ENCODE measurements at regions not wholly inside any gene's neighbourhood (a gene's known extent, or its start where the extent isn't known, plus 50 kb on each side); places are given as distances from the start of the nearest gene placed in this dataset.
A peak's percentile ranks its signal among the peaks of the same experiment; 100 is the strongest.
"Not testable (repeated sequence)": the region's sequence is repeated elsewhere in the genome, so short reads cannot be mapped to it uniquely, and the experiment has no call there.

DNA sequence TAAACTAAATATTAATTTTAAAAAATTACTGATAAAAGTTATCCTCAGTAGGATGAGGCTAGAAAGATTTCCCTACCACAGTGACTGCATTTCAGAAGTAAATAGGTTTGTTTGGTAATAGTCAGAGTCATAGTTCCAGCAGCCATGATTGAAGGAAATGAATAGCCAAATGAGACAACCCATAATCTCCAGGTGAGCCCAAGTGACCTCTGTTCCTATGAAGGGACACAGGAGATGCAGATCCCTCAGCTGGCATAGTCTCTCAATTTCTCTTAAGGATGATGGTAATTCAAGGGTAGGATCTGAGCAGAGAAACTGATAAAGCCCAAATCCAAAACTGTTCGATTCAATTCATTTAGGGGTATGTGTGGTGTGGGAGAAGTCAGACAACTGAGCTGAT is 461.8 kb downstream of the RAP2B start:
- no peak overlapping the region for H3K4me3 ChIP-seq
- no peaks in the 10 kb centered on the region for H3K9me3 ChIP-seq
- peaks cover 3% of the 10 kb centered on the region; the same call in 1 of the 2 replicates for H3K4me1 ChIP-seq
- in situ Hi-C loops (cut with MboI; ENCODE audit: low sequenced_read_pairs): no loop called here
- DNase-seq (ENCODE audit: low spot score in 2 of 2): no peak
- no peaks in the 10 kb centered on the region for H3K36me3 ChIP-seq (replicated peaks)
- no peaks in the 10 kb centered on the region for H3K27me3 ChIP-seq (ENCODE audit: low read depth)

DNA sequence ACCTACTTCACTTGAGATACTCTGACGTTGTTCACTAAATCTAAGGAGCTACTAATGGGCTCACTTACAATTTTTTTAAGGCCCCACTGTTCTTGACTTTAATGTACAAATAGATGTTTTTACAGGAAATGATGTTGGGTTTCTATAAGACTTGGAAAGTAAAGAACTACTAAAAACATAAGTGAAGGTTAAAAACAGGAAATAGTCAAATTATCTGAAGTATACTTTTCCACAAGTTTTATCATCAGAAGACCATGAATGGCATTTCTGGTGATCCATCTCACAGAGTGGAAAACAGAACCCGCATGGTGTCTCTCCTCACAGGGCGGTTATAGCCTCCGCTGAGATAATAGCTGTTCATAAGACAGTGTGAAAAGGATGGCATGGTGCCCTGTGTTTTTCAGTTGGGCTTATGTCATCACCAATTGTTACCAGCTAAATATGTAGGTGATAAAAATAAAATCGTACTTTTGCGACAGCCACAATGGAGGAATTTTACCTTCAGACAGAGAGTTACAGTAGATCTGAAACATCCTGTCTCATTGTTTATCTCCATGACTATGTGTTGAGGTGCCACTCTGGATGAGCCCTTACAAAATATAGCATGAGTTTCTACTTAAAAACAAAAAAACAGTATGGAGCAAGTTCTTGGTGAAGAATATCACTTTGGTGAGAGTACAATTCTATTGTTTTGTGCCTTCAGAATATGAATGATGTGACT is 462.4 kb downstream of the RAP2B start:
- no peaks in the 10 kb centered on the region for H3K27me3 ChIP-seq (ENCODE audit: low read depth)
- no peak for DNase-seq (ENCODE audit: low spot score in 2 of 2)
- in situ Hi-C loops (cut with MboI; ENCODE audit: low sequenced_read_pairs): no loop called here
- H3K4me1 ChIP-seq: peaks cover 3% of the 10 kb centered on the region; the same call in 1 of the 2 replicates
- H3K9me3 ChIP-seq: no peaks in the 10 kb centered on the region
- no peaks in the 10 kb centered on the region for H3K36me3 ChIP-seq (replicated peaks)
- H3K4me3 ChIP-seq: no peak overlapping the region

DNA sequence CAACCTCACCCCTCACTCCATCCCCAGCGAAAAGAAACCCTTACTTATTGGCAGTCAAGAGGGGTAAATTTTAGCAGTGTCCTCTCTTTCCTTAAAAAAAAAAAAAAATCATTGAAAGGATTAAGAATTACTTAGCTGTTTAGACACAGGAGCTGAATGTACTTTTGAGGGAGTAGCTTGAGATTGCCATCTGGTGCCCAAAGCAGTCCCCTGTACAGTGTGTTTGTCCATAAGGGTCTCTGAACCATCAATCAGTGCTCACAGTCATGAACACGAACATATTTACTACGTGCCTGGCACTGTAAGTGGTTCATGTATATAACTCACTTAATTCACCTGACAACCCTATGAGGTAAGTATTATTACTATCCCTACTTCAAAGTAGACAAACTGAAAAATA is 463.5 kb downstream of the RAP2B start:
- no peaks in the 10 kb centered on the region for H3K36me3 ChIP-seq (replicated peaks)
- no peak for DNase-seq (ENCODE audit: low spot score in 2 of 2)
- in situ Hi-C loops (cut with MboI; ENCODE audit: low sequenced_read_pairs): no loop called here
- no peak overlapping the region for H3K4me3 ChIP-seq
- peaks cover 3% of the 10 kb centered on the region; the same call in 1 of the 2 replicates for H3K4me1 ChIP-seq
- no peaks in the 10 kb centered on the region for H3K27me3 ChIP-seq (ENCODE audit: low read depth)
- H3K9me3 ChIP-seq: no peaks in the 10 kb centered on the region

DNA sequence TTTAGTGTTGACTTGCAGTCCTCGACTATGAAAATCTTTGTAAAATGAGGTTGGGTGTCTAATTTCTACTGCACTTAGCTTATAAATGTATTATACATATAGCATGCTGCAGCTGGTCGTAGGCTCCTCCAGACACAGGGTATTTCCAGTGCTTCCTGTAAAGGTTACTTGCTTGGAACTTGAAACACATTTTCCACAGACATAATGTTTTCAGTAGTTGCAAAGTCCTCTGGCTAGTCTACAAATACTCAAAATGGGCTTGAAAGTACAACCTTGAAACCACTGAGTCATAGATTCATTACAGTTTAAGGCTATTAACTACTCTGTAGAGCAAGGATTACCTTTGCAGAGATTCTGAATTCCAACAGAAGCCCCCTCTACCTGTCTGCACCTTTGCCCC is 464.1 kb downstream of the RAP2B start:
- Histone ChIP-seq H3K4me3 (no peak overlapping the region), H3K4me1 (peaks cover 3% of the 10 kb centered on the region; the same call in 1 of the 2 replicates), H3K9me3 (no peaks in the 10 kb centered on the region), H3K27me3 (ENCODE audit: low read depth) (no peaks in the 10 kb centered on the region), H3K36me3 (replicated peaks) (no peaks in the 10 kb centered on the region)
- in situ Hi-C loops (cut with MboI; ENCODE audit: low sequenced_read_pairs): no loop called here
- DNase-seq (ENCODE audit: low spot score in 2 of 2): no peak

DNA sequence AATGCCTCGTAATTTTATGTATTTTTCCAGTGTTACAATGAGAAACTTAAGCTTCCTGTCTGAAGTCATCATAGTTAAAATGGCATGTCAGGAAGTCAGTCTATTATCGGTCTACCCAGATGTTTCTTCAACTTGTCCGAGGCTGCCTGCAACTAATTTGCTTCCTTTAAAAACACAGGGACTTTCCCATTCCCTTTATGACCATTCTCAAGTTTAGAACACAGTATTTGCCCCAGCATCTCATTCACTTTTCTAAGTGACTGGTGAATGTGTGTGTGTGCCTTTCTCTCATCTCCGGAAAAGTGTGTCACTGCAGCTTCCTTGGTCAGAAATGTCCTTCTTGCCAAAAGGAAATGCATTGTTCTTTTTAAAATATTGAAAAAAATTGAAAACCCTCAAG is 466.6 kb downstream of the RAP2B start:
- H3K36me3 ChIP-seq (replicated peaks): no peaks in the 10 kb centered on the region
- DNase-seq (ENCODE audit: low spot score in 2 of 2): no peak
- peaks cover 3% of the 10 kb centered on the region; the same call in 1 of the 2 replicates for H3K4me1 ChIP-seq
- H3K9me3 ChIP-seq: no peaks in the 10 kb centered on the region
- H3K4me3 ChIP-seq: no peak overlapping the region
- H3K27me3 ChIP-seq (ENCODE audit: low read depth): no peaks in the 10 kb centered on the region
- in situ Hi-C loops (cut with MboI; ENCODE audit: low sequenced_read_pairs): no loop called here

DNA sequence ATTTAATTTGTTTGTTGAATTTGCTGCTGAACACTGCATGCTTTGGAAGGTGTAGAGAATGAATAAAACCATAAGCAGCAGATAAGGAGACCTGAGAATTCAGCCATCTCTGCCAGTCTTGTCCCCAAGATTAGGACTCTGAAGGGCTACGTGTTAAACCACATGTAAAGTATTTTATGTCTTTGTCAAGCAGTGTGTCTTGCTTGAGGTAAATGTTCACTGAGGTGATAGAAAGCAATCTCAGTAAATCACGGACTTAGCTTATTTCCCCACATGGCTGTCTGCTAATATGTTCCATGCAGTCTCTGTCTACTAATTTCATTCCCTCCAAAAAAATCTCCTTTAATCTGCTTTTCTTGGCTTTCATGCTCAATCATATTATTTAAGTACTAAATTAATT is 467.1 kb downstream of the RAP2B start:
- Histone ChIP-seq H3K4me1 (peaks cover 3% of the 10 kb centered on the region; the same call in 1 of the 2 replicates), H3K36me3 (replicated peaks) (no peaks in the 10 kb centered on the region), H3K4me3 (no peak overlapping the region), H3K27me3 (ENCODE audit: low read depth) (no peaks in the 10 kb centered on the region), H3K9me3 (no peaks in the 10 kb centered on the region)
- no peak for DNase-seq (ENCODE audit: low spot score in 2 of 2)
- in situ Hi-C loops (cut with MboI; ENCODE audit: low sequenced_read_pairs): no loop called here

DNA sequence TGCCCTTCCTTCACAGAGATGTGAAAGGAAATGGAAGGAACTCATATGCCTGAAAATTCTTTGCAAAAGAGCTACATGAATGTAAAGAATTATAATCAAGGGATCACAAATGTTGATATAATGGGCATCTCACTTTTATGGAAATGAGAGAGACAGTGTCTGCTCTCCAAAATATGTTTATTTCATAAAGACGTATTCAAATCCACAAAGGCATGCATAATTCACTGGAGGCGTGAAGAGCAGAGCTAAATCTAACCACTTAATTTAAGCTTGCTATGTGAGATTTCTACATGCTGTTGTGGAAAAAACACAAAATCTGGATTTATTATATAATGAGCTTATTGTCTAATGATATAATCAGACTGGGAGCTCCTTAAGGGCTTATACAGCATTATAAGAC is 469.1 kb downstream of the RAP2B start:
- Histone ChIP-seq H3K4me1 (no peaks in the 10 kb centered on the region), H3K36me3 (replicated peaks) (no peaks in the 10 kb centered on the region), H3K4me3 (no peak overlapping the region), H3K27me3 (ENCODE audit: low read depth) (no peaks in the 10 kb centered on the region), H3K9me3 (no peaks in the 10 kb centered on the region)
- DNase-seq (ENCODE audit: low spot score in 2 of 2): no peak
- in situ Hi-C loops (cut with MboI; ENCODE audit: low sequenced_read_pairs): no loop called here

DNA sequence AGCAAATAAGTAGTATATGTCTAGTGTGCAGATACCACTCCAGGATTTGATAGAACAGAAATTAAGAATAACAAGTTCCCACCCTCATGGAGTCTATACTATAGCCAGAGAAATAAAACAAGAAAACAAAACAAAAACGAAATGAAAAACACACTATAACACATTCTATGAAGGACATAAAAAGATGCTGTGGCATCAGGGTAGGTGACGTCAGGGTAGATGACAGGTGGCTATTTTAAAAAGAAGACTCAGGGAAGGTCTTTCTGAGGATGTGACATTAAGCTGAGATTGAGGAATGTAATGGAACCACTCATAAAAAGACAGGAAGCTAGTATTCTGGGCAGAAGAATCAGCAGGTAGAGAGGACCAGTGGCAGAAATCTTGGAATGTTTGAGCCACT is 469.6 kb downstream of the RAP2B start:
- Histone ChIP-seq H3K4me1 (no peaks in the 10 kb centered on the region), H3K9me3 (no peaks in the 10 kb centered on the region), H3K27me3 (ENCODE audit: low read depth) (no peaks in the 10 kb centered on the region), H3K4me3 (no peak overlapping the region), H3K36me3 (replicated peaks) (no peaks in the 10 kb centered on the region)
- in situ Hi-C loops (cut with MboI; ENCODE audit: low sequenced_read_pairs): no loop called here
- no peak for DNase-seq (ENCODE audit: low spot score in 2 of 2)

DNA sequence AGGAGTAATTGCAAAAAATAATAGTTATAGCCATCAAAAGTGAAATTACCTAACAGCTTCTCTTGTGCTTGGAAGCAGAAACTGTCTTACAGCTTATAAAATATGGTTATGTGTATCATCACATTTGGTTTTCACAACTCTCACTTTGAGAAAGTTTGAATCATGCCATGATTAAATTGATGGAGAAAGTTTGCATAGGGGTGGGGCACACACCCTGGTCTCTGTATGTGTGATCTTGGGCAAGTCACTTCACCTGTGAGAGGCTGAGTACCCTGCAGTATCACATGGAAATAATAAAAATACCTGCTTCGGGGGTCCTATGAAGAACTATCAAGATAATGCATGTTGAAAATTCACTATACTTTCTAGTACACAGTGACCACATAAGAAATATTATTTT is 471.4 kb downstream of the RAP2B start:
- Histone ChIP-seq H3K27me3 (ENCODE audit: low read depth) (no peaks in the 10 kb centered on the region), H3K4me1 (no peaks in the 10 kb centered on the region), H3K4me3 (no peak overlapping the region), H3K9me3 (no peaks in the 10 kb centered on the region), H3K36me3 (replicated peaks) (no peaks in the 10 kb centered on the region)
- DNase-seq (ENCODE audit: low spot score in 2 of 2): no peak
- in situ Hi-C loops (cut with MboI; ENCODE audit: low sequenced_read_pairs): no loop called here

DNA sequence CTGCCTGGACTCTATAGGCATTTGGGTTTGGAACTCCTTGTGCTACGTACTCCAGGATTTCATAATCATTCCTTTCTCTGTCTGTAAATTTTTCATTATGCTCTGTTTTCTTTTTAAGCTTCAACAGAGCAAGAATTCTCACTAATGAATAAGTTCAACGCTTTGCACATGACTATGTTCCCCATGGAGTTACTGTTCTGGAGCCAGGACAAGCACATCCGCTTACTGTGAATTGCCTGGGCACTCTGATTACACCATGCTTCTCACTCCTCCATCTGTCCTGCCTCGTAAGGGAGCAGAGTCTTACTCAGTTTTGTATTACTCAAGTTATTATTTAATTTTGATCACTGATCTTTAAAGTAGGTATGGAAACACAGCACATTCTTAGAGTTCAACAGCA is 472.7 kb downstream of the RAP2B start:
- no peaks in the 10 kb centered on the region for H3K27me3 ChIP-seq (ENCODE audit: low read depth)
- no peaks in the 10 kb centered on the region for H3K4me1 ChIP-seq
- H3K36me3 ChIP-seq (replicated peaks): no peaks in the 10 kb centered on the region
- in situ Hi-C loops (cut with MboI; ENCODE audit: low sequenced_read_pairs): no loop called here
- H3K9me3 ChIP-seq: no peaks in the 10 kb centered on the region
- H3K4me3 ChIP-seq: no peak overlapping the region
- no peak for DNase-seq (ENCODE audit: low spot score in 2 of 2)

DNA sequence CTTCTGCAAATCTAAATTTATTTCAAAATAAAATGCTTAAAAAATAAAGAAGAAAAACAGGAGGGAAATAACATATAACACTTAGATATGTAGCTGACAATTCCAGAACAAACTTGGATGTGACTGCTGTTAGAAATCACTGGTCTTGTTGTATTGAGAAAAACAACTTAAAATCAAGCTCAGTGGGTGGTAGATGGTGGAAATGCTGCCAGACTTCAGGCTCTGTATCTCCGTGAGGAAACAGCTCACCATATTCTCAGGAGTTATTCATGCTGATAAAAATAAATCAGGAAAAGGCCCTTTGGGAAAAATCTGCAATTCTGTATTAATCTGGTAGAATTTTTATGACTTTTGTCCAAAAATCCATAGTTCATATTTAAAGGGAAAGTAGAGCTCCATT is 477.6 kb downstream of the RAP2B start:
- no peaks in the 10 kb centered on the region for H3K36me3 ChIP-seq (replicated peaks)
- no peaks in the 10 kb centered on the region for H3K9me3 ChIP-seq
- no peaks in the 10 kb centered on the region for H3K27me3 ChIP-seq (ENCODE audit: low read depth)
- H3K4me3 ChIP-seq: no peak overlapping the region
- H3K4me1 ChIP-seq: peaks cover 13% of the 10 kb centered on the region
- in situ Hi-C loops (cut with MboI; ENCODE audit: low sequenced_read_pairs): no loop called here
- no peak for DNase-seq (ENCODE audit: low spot score in 2 of 2)

DNA sequence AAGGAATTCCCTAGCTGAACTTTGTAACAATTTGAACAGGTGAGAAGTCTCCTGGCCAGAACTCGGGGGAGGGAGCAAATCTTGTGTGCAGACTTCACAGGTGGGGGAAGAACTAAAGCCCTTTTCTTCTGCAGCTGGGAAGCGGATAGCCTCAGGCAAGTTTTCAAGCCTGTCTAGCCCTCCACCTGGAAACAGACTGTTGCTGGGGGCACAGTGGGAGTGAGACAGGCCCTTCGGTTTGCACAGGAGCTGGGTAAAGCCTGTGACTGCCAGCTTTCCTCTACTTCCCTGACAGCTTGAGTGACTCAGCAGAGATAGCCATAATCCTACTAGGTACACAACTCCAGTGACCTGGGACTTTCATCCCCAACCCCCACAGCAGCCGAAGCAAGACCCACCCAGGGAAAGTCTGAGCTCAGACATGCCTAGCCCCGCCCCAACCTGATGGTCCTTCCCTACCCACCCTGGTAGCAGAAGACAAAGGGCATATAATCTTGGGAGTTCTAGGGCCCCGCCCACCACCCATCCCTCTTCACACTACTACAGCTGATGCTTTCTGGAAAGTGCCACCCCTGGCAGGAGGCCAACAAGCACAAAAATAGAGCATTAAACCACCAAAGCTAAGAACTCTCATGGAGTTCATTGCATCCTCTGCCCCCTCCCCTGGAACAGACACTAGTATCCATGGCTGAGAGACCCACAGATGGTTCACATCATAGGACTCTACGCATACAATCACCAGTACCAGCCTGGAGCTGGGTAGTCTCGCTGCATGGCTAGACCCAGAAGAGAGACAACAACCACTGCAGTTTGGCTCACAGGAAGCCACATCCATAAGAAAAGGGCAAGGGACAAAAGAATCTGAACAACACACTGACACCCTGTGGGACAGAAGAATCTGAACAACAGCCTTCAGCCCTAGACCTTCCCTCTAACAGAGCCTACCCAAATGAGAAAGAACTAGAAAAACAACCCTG is 479.0 kb downstream of the RAP2B start:
- no peaks in the 10 kb centered on the region for H3K27me3 ChIP-seq (ENCODE audit: low read depth)
- H3K36me3 ChIP-seq (replicated peaks): no peaks in the 10 kb centered on the region
- no peak overlapping the region for H3K4me3 ChIP-seq
- DNase-seq (ENCODE audit: low spot score in 2 of 2): peak in 1 of 2 experiments; percentile 21
- H3K9me3 ChIP-seq: no peaks in the 10 kb centered on the region
- in situ Hi-C loops (cut with MboI; ENCODE audit: low sequenced_read_pairs): no loop called here
- H3K4me1 ChIP-seq: peaks cover 13% of the 10 kb centered on the region

DNA sequence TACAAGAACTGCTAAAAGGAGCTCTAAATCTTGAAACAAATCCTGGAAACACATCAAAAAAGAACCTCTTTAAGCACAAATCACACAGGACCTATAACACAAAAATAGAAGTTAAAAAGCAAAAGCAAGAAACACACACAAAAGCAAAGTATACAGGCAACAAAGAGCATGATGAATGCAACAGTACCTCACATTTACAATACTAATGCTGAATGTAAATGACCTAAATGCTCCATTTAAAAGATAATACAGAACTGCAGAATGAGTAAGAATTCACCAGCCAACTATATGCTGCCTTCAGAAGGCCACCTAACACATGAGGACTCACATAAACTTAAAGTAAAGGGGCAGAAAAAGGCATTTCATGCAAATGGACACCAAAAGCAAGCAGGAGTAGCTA is 478.6 kb upstream of the ARHGEF26 start:
- in situ Hi-C loops (cut with MboI; ENCODE audit: low sequenced_read_pairs); H3K27me3 ChIP-seq (ENCODE audit: low read depth); H3K36me3 ChIP-seq (replicated peaks); H3K4me3 ChIP-seq; H3K9me3 ChIP-seq: not testable (repeated sequence)
- H3K4me1 ChIP-seq: peaks cover 13% of the 10 kb centered on the region
- peak in 1 of 2 experiments; percentile 70 for DNase-seq (ENCODE audit: low spot score in 2 of 2)

DNA sequence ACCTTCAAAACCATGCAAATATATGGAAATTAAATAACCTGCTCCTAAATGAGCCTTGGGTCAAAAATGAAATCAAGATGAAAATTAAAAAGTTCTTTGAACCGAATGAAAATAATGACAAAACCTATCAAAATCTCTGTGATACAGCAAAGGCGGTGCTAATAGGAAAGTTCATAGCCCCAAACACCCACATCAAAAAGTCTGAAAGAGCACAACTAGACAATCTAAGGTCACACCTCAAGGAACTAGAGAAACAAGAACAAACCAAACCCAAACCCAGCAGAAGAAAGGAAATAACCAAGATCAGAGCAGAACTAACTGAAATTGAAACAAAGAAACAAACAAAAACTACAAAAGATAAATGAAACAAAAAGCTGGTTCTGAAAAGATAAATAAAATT is 477.7 kb upstream of the ARHGEF26 start:
- H3K4me1 ChIP-seq: peaks cover 13% of the 10 kb centered on the region
- DNase-seq (ENCODE audit: low spot score in 2 of 2); H3K9me3 ChIP-seq; H3K4me3 ChIP-seq; H3K27me3 ChIP-seq (ENCODE audit: low read depth); H3K36me3 ChIP-seq (replicated peaks); in situ Hi-C loops (cut with MboI; ENCODE audit: low sequenced_read_pairs): not testable (repeated sequence)

Measured in HAP-1 (cell line).